Effector memory CD8-positive, alpha-beta T cell (primary cell): ENCODE measurements at regions not wholly inside any gene's neighbourhood (a gene's known extent, or its start where the extent isn't known, plus 50 kb on each side); places are given as distances from the start of the nearest gene placed in this dataset.

Experiments
- ATAC-seq: fragments of 150-1000 bp; cut with Tn5 transposase; replicated peaks from 2 replicates; pipeline ENCODE4 v1.10.0; 2021; ENCODE audit warnings: mild to moderate bottlenecking, moderate library complexity
- DNase-seq, 3 experiments: peaks; one replicate each; pipeline ENCODE4 v3.0.0; 2021
- H3K27ac Mint-ChIP-seq, 2 donors: one replicate each; pipeline ENCODE4 v1.8.0; 2022; ENCODE audit warnings: mild to moderate bottlenecking in 2 of 2, mixed read lengths in 2 of 2, moderate library complexity in 2 of 2
- H3K27me3 Mint-ChIP-seq, 2 donors: one replicate each; pipeline ENCODE4 v1.8.0; 2022; ENCODE audit warnings: mixed read lengths in 2 of 2
- H3K36me3 Mint-ChIP-seq: one replicate; pipeline ENCODE4 v1.8.0; 2022; ENCODE audit warnings: mild to moderate bottlenecking, moderate library complexity, mixed read lengths; ENCODE audit not compliant: insufficient read depth
- H3K4me1 Mint-ChIP-seq, 2 donors: one replicate each; pipeline ENCODE4 v1.8.0; 2022; ENCODE audit warnings: low read depth in 2 of 2, mixed read lengths in 2 of 2
- H3K4me3 Mint-ChIP-seq, 2 donors: one replicate each; pipeline ENCODE4 v1.8.0; 2022; ENCODE audit warnings: mild to moderate bottlenecking in 2 of 2, mixed read lengths in 2 of 2, moderate library complexity in 2 of 2
- H3K9me3 Mint-ChIP-seq, 2 donors: one replicate each; pipeline ENCODE4 v1.8.0; 2022; ENCODE audit warnings: mixed read lengths in 2 of 2

- DNase-seq (no peak), ATAC-seq (no peak)
- H3K9me3 Mint-ChIP-seq: peaks cover 0 to 2% of the 10 kb centered on the region in 2 donors
- H3K4me1 Mint-ChIP-seq: no peaks in the 10 kb centered on the region
- peaks cover 0 to 7% of the 10 kb centered on the region in 2 donors for H3K27me3 Mint-ChIP-seq
- no peak overlapping the region for H3K27ac Mint-ChIP-seq
- H3K36me3 Mint-ChIP-seq: no peaks in the 10 kb centered on the region
- H3K4me3 Mint-ChIP-seq: no peak overlapping the region
Measured at GRCh38 chr1:199959775-199960110, 67.8 kb upstream of the NR5A2 start.

- no peak overlapping the region for H3K4me3 Mint-ChIP-seq
- H3K36me3 Mint-ChIP-seq: no peaks in the 10 kb centered on the region
- H3K27ac Mint-ChIP-seq: no peak overlapping the region
- ATAC-seq: no peak
- DNase-seq: no peak
- peaks cover 14 to 17% of the 10 kb centered on the region in 2 donors for H3K27me3 Mint-ChIP-seq
- no peaks in the 10 kb centered on the region for H3K9me3 Mint-ChIP-seq
- no peaks in the 10 kb centered on the region for H3K4me1 Mint-ChIP-seq
Measured at GRCh38 chr1:199970125-199970524, 57.4 kb upstream of the NR5A2 start.

- H3K9me3 Mint-ChIP-seq: no peaks in the 10 kb centered on the region
- no peak for ATAC-seq
- no peak for DNase-seq
- H3K36me3 Mint-ChIP-seq: no peaks in the 10 kb centered on the region
- no peak overlapping the region for H3K4me3 Mint-ChIP-seq
- no peak overlapping the region for H3K27ac Mint-ChIP-seq
- H3K4me1 Mint-ChIP-seq: no peaks in the 10 kb centered on the region
- H3K27me3 Mint-ChIP-seq: peaks cover 9 to 17% of the 10 kb centered on the region in 2 donors
Measured at GRCh38 chr1:199976496-199977144, 50.9 kb upstream of the NR5A2 start.
